Ishikawa (cell line): ENCODE measurements at regions not wholly inside any gene's neighbourhood (a gene's known extent, or its start where the extent isn't known, plus 50 kb on each side); places are given as distances from the start of the nearest gene placed in this dataset.

Experiments
- CEBPB ChIP-seq: IDR thresholded peaks from 2 replicates; pipeline ENCODE4 v1.6.1; 2012
- CREB1 ChIP-seq: IDR thresholded peaks from 2 replicates; pipeline ENCODE4 v1.6.1; 2012; ENCODE audit warnings: low read depth
- EP300 ChIP-seq: IDR thresholded peaks from 2 replicates; pipeline ENCODE4 v1.6.1; 2012; ENCODE audit warnings: borderline replicate concordance
- FOXM1 ChIP-seq: IDR thresholded peaks from 2 replicates; pipeline ENCODE4 v1.6.1; 2012; ENCODE audit warnings: low read depth, borderline replicate concordance
- MAX ChIP-seq: IDR thresholded peaks from 2 replicates; pipeline ENCODE4 v1.6.1; 2012
- NFIC ChIP-seq: IDR thresholded peaks from 2 replicates; pipeline ENCODE4 v1.6.1; 2012
- RAD21 ChIP-seq: IDR thresholded peaks from 2 replicates; pipeline ENCODE4 v1.6.1; 2012; ENCODE audit warnings: low read depth
- REST ChIP-seq: IDR thresholded peaks from 2 replicates; pipeline ENCODE4 v1.6.1; 2012; ENCODE audit warnings: low read depth, mild to moderate bottlenecking
- TAF1 ChIP-seq: IDR thresholded peaks from 2 replicates; pipeline ENCODE4 v1.6.1; 2012; ENCODE audit warnings: low read depth, mild to moderate bottlenecking
- TCF12 ChIP-seq: IDR thresholded peaks from 2 replicates; pipeline ENCODE4 v1.6.1; 2012; ENCODE audit warnings: low read depth
- TEAD4 ChIP-seq: IDR thresholded peaks from 2 replicates; pipeline ENCODE4 v1.6.1; 2012
- USF1 ChIP-seq: IDR thresholded peaks from 2 replicates; pipeline ENCODE4 v1.6.1; 2012
- YY1 ChIP-seq: IDR thresholded peaks from 2 replicates; pipeline ENCODE4 v1.6.1; 2012; ENCODE audit warnings: low read depth
- ZBTB7A ChIP-seq: IDR thresholded peaks from 2 replicates; pipeline ENCODE4 v1.6.1; 2012; ENCODE audit warnings: low read depth

GRCh38 chr15:95610945-95611344, 719.6 kb upstream of the NR2F2 start:
- TF ChIP-seq REST (no peak), TCF12 (no peak), EP300 (no peak), USF1 (no peak), TEAD4 (no peak), TAF1 (no peak), MAX (no peak), NFIC (no peak)

GRCh38 chr15:95615436-95615835, 715.1 kb upstream of the NR2F2 start:
- TF ChIP-seq YY1 (no peak), MAX (no peak)

GRCh38 chr15:95616306-95616705, 714.2 kb upstream of the NR2F2 start:
- no peak for TF ChIP-seq FOXM1
- TF ChIP-seq TCF12, result no peak
- TF ChIP-seq ZBTB7A, result no peak
- TF ChIP-seq USF1, result no peak
- TF ChIP-seq NFIC, result no peak
- no peak for TF ChIP-seq TEAD4
- TF ChIP-seq CEBPB, result no peak
- TF ChIP-seq EP300, result no peak
- TF ChIP-seq YY1, result no peak
- TF ChIP-seq TAF1, result no peak
- no peak for TF ChIP-seq REST
- no peak for TF ChIP-seq MAX
- no peak for TF ChIP-seq CREB1

GRCh38 chr15:95620934-95621579, 709.4 kb upstream of the NR2F2 start:
- TF ChIP-seq NFIC, result no peak
- no peak for TF ChIP-seq TEAD4
- no peak for TF ChIP-seq REST
- TF ChIP-seq CREB1, result no peak
- TF ChIP-seq YY1, result no peak
- TF ChIP-seq RAD21, result no peak

GRCh38 chr15:95622843-95623242, 707.7 kb upstream of the NR2F2 start:
- TF ChIP-seq CEBPB, result no peak
- no peak for TF ChIP-seq CREB1
- TF ChIP-seq RAD21, result no peak
